OCI-LY3 (cell line): ENCODE measurements at regions not wholly inside any gene's neighbourhood (a gene's known extent, or its start where the extent isn't known, plus 50 kb on each side); places are given as distances from the start of the nearest gene placed in this dataset.

Source experiments
- EZH2phosphoT487 ChIP-seq: fragments of 200-600 bp; shearing (Covaris generic); IDR thresholded peaks from 2 replicates; pipeline ENCODE4 v1.6.1; 2018; ENCODE audit warnings: antibody characterized with exemption, mixed run types, low read depth
- TF ChIP-seq, protein P1 (sequence below): fragments of 200-600, 300-600 bp; sonication (generic); IDR thresholded peaks from 2 replicates; pipeline ENCODE4 v1.5.1; 2014; ENCODE audit warnings: antibody characterized with exemption, low read length, low read depth

DNA sequence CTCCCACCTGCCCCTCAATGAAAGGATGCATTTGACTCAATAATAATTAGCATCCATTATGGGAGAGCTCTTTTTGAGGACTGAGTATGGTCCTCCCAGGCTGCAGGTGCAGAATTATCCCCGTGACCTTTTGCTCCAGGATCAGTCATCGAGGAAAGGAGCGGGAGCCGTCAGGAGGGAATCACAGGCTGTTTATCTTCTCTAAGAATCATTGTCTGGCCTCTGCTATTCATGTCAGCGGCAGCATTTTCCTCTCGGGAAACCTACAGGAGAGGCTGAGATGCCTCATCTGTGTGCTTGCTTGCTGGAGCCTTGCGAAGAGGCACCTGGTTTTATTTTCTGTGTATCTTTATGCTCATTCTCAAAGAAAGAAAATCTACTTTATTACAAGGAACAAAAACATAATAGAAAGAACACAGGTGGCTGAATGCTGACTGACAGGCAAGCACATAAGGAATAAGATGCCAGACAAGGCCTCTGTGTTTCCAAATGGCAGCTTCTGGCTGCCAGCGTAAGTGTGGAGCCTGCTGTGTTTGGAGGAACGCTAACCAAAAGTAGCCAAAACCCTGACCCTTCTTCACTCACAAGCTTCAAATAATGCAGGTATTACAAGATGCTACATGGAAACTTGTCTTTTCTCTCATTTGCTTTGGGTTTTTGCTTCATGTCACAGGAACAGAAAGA lies 539.1 kb upstream of the MARCKS start:
- TF ChIP-seq, protein P1, sequence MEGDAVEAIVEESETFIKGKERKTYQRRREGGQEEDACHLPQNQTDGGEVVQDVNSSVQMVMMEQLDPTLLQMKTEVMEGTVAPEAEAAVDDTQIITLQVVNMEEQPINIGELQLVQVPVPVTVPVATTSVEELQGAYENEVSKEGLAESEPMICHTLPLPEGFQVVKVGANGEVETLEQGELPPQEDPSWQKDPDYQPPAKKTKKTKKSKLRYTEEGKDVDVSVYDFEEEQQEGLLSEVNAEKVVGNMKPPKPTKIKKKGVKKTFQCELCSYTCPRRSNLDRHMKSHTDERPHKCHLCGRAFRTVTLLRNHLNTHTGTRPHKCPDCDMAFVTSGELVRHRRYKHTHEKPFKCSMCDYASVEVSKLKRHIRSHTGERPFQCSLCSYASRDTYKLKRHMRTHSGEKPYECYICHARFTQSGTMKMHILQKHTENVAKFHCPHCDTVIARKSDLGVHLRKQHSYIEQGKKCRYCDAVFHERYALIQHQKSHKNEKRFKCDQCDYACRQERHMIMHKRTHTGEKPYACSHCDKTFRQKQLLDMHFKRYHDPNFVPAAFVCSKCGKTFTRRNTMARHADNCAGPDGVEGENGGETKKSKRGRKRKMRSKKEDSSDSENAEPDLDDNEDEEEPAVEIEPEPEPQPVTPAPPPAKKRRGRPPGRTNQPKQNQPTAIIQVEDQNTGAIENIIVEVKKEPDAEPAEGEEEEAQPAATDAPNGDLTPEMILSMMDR: no peak
- TF ChIP-seq EZH2phosphoT487: no peak
